Liver (tissue), 8 donors: ENCODE measurements at regions not wholly inside any gene's neighbourhood (a gene's known extent, or its start where the extent isn't known, plus 50 kb on each side); places are given as distances from the start of the nearest gene placed in this dataset.

Experiments used
- DNase-seq: peaks from one replicate; pipeline ENCODE4 v3.0.0-alpha.2; 2017; ENCODE audit warnings: low spot score
- H3K27ac ChIP-seq, 2 donors: one replicate each; pipeline ENCODE4 v1.7.0; 2013; ENCODE audit warnings: inconsistent platforms in 2 of 2, low read length in 2 of 2, control low read depth in 1 of 2, low read depth in 1 of 2, mild to moderate bottlenecking in 1 of 2
- H3K27me3 ChIP-seq, 4 donors: one replicate each; pipeline versions ENCODE4 v1.6.1 to v1.7.0; 2013; ENCODE audit warnings: low read length in 3 of 4, inconsistent platforms in 1 of 4, mild to moderate bottlenecking in 1 of 4, moderate library complexity in 1 of 4; ENCODE audit not compliant: control insufficient read depth in 4 of 4, insufficient read depth in 4 of 4
- H3K36me3 ChIP-seq, 4 donors: one replicate each; pipeline versions ENCODE4 v1.6.1 to v1.7.0; 2013; ENCODE audit warnings: low read length in 3 of 4, mild to moderate bottlenecking in 3 of 4, low read depth in 1 of 4, moderate library complexity in 1 of 4; ENCODE audit not compliant: control insufficient read depth in 4 of 4, insufficient read depth in 3 of 4
- H3K4me1 ChIP-seq, 4 donors: one replicate each; pipeline versions ENCODE4 v1.6.1 to v1.7.0; 2013; ENCODE audit warnings: low read length in 3 of 4, mild to moderate bottlenecking in 3 of 4, moderate library complexity in 1 of 4; ENCODE audit not compliant: control insufficient read depth in 4 of 4, insufficient read depth in 4 of 4
- H3K4me3 ChIP-seq, 3 donors: one replicate each; pipeline versions ENCODE4 v1.6.1 to v1.7.0; 2013; ENCODE audit warnings: low read length in 3 of 3, control low read depth in 1 of 3, low read depth in 1 of 3, mild to moderate bottlenecking in 1 of 3
- H3K9ac ChIP-seq, 2 donors: one replicate each; pipeline ENCODE4 v1.7.0; 2013; ENCODE audit warnings: low read length in 2 of 2, mild to moderate bottlenecking in 2 of 2, moderate library complexity in 2 of 2, control low read depth in 1 of 2, low read depth in 1 of 2
- H3K9me3 ChIP-seq, 4 donors: one replicate each; pipeline versions ENCODE4 v1.6.1 to v1.7.0; 2013; ENCODE audit warnings: low read length in 3 of 4; ENCODE audit not compliant: control insufficient read depth in 4 of 4
- GABPA ChIP-seq, 2 donors: IDR thresholded peaks in 1 of 2; conservative IDR thresholded peaks in 1 of 2; 2 replicates each; pipeline ENCODE4 v1.6.1; 2016; ENCODE audit warnings: antibody characterized with exemption in 2 of 2, mild to moderate bottlenecking in 1 of 2, moderate library complexity in 1 of 2
- HNF4A ChIP-seq, 2 donors: conservative IDR thresholded peaks; 2 replicates each; pipeline ENCODE4 v1.6.1; 2016; ENCODE audit warnings: antibody characterized with exemption in 2 of 2, mild to moderate bottlenecking in 2 of 2
- HNF4G ChIP-seq: IDR thresholded peaks from 2 replicates; pipeline ENCODE4 v1.6.1; 2016; ENCODE audit warnings: antibody characterized with exemption
- JUND ChIP-seq, 2 donors: IDR thresholded peaks; 2 replicates each; pipeline ENCODE4 v1.6.1; 2016; ENCODE audit warnings: antibody characterized with exemption in 2 of 2
- RAD21 ChIP-seq, 2 donors: IDR thresholded peaks; 2 replicates each; pipeline ENCODE4 v1.6.1; 2016; ENCODE audit warnings: antibody characterized with exemption in 2 of 2, mild to moderate bottlenecking in 2 of 2
- RXRA ChIP-seq, 2 donors: IDR thresholded peaks; 2 replicates each; pipeline ENCODE4 v1.6.1; 2017 to 2018; ENCODE audit warnings: antibody characterized with exemption in 2 of 2, mild to moderate bottlenecking in 1 of 2
- SP1 ChIP-seq: IDR thresholded peaks from 2 replicates; pipeline ENCODE4 v1.6.1; 2018; ENCODE audit warnings: antibody characterized with exemption, mild to moderate bottlenecking
- WGBS: extraction: QIAGEN DNeasy Blood & Tissue Kit; methylation state at CpG from one replicate; pipeline ENCODE4 v1.1.7; 2013; 5-methylcytosine and 5-hydroxymethylcytosine counted together
- TF ChIP-seq, protein P1 (sequence below): fragments of 150-350 bp; IDR thresholded peaks from 2 replicates; pipeline ENCODE4 v1.5.1; 2017; ENCODE audit warnings: improper control_type of control experiment, low read depth, low read length; ENCODE audit not compliant: missing input control
- TF ChIP-seq, protein P2 (sequence below): IDR thresholded peaks from 2 replicates; pipeline ENCODE4 v1.6.1; 2016; ENCODE audit warnings: antibody characterized with exemption
- TF ChIP-seq, protein P3 (sequence below): IDR thresholded peaks from 2 replicates; pipeline ENCODE4 v1.6.1; 2016; ENCODE audit warnings: antibody characterized with exemption, mild to moderate bottlenecking
- TF ChIP-seq, protein P4 (sequence below): IDR thresholded peaks from 2 replicates; pipeline ENCODE4 v1.6.1; 2016; ENCODE audit warnings: antibody characterized with exemption
- donor health status: healthy.
- donor health status: healthy.
- donor health status: healthy.
- donor health status: healthy.
- donor health status: healthy.

DNA sequence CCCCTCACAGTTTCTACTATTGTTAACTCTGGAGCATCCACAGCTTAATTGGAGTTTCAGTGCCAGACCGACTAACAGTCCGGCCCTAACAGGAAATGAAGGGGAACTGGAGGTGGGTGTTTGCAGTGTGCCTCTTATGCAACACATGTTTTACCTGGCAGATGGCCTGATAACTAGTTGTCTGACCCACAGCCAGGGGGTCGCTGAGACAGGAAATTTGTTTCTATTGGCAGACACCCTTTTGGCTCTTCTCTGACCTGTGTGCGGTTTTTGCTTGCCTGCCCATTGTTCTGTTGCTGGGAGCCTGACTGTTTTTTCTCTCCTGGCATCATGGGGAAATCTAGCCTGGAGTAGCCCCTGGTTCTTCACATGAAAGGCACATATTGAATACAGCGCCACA is 1329.8 kb downstream of the DSC3 start:
- no peaks in the 10 kb centered on the region for H3K9me3 ChIP-seq
- 57% methylated on average over 5 of the region's 5 CpGs for whole genome bisulfite sequencing
- no peak overlapping the region for H3K4me3 ChIP-seq
- H3K4me1 ChIP-seq = no peaks in the 10 kb centered on the region
- no peak for DNase-seq
- H3K9ac ChIP-seq = no peak overlapping the region
- no peak overlapping the region for H3K27ac ChIP-seq
- no peaks in the 10 kb centered on the region for H3K36me3 ChIP-seq
- no peak for TF ChIP-seq JUND (IDR thresholded peaks at IDR 0.05)
- TF ChIP-seq, protein P1, sequence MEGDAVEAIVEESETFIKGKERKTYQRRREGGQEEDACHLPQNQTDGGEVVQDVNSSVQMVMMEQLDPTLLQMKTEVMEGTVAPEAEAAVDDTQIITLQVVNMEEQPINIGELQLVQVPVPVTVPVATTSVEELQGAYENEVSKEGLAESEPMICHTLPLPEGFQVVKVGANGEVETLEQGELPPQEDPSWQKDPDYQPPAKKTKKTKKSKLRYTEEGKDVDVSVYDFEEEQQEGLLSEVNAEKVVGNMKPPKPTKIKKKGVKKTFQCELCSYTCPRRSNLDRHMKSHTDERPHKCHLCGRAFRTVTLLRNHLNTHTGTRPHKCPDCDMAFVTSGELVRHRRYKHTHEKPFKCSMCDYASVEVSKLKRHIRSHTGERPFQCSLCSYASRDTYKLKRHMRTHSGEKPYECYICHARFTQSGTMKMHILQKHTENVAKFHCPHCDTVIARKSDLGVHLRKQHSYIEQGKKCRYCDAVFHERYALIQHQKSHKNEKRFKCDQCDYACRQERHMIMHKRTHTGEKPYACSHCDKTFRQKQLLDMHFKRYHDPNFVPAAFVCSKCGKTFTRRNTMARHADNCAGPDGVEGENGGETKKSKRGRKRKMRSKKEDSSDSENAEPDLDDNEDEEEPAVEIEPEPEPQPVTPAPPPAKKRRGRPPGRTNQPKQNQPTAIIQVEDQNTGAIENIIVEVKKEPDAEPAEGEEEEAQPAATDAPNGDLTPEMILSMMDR = no peak
- TF ChIP-seq, protein P2, sequence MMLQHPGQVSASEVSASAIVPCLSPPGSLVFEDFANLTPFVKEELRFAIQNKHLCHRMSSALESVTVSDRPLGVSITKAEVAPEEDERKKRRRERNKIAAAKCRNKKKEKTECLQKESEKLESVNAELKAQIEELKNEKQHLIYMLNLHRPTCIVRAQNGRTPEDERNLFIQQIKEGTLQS = no peak
- TF ChIP-seq HNF4A (conservative IDR thresholded peaks at IDR 0.05) = no peak
- no peak for TF ChIP-seq RAD21 (IDR thresholded peaks at IDR 0.05)
- no peaks in the 10 kb centered on the region for H3K27me3 ChIP-seq

DNA sequence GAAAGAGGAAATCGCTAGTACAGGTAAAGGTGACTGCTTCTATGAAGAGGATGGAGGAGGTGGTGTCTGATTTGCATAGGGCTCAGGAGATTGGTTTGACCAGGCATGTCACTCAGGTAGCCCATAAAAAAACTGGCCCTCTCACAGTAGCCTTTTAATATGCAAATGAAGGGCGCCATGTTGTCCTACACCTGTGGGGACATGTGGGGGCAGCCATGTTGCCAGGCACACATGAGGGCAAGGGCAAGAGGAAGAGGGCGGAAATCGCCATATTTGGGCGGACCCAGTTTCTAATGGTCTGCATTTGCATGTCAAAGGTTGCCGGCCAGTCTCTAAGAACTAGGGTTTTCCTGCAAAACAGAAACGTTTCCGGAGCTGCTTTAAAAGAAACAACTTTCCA is 1330.6 kb downstream of the DSC3 start:
- TF ChIP-seq GABPA (IDR thresholded peaks at IDR 0.05 in 1 of 2, conservative IDR thresholded peaks at IDR 0.05 in 1 of 2) (no peak), HNF4G (no peak), SP1 (no peak)
- 83% methylated on average over 8 of the region's 8 CpGs for WGBS
- DNase-seq = no peak
- H3K4me3 ChIP-seq = no peak overlapping the region
- H3K4me1 ChIP-seq = no peaks in the 10 kb centered on the region
- no peaks in the 10 kb centered on the region for H3K9me3 ChIP-seq
- no peak overlapping the region for H3K27ac ChIP-seq
- no peaks in the 10 kb centered on the region for H3K27me3 ChIP-seq
- no peak overlapping the region for H3K9ac ChIP-seq
- no peaks in the 10 kb centered on the region for H3K36me3 ChIP-seq

DNA sequence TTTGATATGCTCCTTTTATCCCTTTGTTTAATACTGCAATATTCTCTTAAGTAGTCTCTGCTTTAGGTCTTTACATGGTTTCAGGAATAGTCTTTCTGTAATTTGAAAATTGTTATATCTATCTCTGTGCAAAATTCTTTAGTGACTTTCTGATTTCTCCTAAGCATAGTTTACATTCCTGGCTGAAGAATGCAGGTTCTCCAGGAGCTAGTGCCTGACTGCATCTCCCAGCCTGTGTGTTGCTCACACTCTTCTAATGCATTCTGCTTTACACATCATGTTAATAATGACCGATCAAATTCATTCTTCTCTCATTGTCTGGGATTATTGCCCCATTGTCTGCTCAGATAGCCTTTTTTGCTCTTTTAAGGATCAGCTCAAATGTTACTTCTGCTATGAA is 1349.2 kb downstream of the DSC3 start:
- Histone ChIP-seq H3K4me1 (no peaks in the 10 kb centered on the region), H3K9me3 (no peaks in the 10 kb centered on the region), H3K27me3 (no peaks in the 10 kb centered on the region), H3K27ac (no peak overlapping the region), H3K9ac (no peak overlapping the region), H3K36me3 (no peaks in the 10 kb centered on the region), H3K4me3 (no peak overlapping the region)
- TF ChIP-seq, protein P1 = no peak
- no peak for TF ChIP-seq HNF4G
- TF ChIP-seq JUND (IDR thresholded peaks at IDR 0.05) = no peak
- TF ChIP-seq, protein P3, sequence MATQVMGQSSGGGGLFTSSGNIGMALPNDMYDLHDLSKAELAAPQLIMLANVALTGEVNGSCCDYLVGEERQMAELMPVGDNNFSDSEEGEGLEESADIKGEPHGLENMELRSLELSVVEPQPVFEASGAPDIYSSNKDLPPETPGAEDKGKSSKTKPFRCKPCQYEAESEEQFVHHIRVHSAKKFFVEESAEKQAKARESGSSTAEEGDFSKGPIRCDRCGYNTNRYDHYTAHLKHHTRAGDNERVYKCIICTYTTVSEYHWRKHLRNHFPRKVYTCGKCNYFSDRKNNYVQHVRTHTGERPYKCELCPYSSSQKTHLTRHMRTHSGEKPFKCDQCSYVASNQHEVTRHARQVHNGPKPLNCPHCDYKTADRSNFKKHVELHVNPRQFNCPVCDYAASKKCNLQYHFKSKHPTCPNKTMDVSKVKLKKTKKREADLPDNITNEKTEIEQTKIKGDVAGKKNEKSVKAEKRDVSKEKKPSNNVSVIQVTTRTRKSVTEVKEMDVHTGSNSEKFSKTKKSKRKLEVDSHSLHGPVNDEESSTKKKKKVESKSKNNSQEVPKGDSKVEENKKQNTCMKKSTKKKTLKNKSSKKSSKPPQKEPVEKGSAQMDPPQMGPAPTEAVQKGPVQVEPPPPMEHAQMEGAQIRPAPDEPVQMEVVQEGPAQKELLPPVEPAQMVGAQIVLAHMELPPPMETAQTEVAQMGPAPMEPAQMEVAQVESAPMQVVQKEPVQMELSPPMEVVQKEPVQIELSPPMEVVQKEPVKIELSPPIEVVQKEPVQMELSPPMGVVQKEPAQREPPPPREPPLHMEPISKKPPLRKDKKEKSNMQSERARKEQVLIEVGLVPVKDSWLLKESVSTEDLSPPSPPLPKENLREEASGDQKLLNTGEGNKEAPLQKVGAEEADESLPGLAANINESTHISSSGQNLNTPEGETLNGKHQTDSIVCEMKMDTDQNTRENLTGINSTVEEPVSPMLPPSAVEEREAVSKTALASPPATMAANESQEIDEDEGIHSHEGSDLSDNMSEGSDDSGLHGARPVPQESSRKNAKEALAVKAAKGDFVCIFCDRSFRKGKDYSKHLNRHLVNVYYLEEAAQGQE = no peak
- TF ChIP-seq RXRA (IDR thresholded peaks at IDR 0.05) = no peak
- TF ChIP-seq SP1 = no peak
- TF ChIP-seq RAD21 (IDR thresholded peaks at IDR 0.05) = no peak
- TF ChIP-seq, protein P2 = no peak
- TF ChIP-seq, protein P4, sequence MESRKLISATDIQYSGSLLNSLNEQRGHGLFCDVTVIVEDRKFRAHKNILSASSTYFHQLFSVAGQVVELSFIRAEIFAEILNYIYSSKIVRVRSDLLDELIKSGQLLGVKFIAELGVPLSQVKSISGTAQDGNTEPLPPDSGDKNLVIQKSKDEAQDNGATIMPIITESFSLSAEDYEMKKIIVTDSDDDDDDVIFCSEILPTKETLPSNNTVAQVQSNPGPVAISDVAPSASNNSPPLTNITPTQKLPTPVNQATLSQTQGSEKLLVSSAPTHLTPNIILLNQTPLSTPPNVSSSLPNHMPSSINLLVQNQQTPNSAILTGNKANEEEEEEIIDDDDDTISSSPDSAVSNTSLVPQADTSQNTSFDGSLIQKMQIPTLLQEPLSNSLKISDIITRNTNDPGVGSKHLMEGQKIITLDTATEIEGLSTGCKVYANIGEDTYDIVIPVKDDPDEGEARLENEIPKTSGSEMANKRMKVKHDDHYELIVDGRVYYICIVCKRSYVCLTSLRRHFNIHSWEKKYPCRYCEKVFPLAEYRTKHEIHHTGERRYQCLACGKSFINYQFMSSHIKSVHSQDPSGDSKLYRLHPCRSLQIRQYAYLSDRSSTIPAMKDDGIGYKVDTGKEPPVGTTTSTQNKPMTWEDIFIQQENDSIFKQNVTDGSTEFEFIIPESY = no peak
- 99% methylated on average over 1 of the region's 1 CpG for WGBS
- no peak for DNase-seq
